ENCODE measurements at regions not wholly inside any gene's neighbourhood (a gene's known extent, or its start where the extent isn't known, plus 50 kb on each side); places are given as distances from the start of the nearest gene placed in this dataset.

DNA sequence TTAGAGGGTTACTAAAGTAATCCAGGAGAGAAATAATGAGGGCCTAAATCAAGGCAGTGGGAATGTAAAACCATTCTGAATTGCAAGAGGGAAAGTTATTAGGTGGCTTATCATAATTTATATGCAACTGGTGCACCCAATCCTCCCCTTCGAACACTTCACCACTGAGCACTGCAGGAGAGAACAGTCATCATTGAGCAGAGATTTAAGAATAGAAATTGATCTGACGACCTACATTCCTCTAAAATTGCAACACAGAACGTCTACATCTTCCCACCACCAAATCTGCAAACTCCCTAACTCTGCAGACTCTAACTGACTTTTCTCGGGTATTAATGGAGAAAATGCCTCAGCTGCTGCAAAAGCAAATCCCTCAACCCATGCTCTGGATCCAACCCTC lies 138.5 kb upstream of the CDH20 start:
- TF ChIP-seq, protein P1, sequence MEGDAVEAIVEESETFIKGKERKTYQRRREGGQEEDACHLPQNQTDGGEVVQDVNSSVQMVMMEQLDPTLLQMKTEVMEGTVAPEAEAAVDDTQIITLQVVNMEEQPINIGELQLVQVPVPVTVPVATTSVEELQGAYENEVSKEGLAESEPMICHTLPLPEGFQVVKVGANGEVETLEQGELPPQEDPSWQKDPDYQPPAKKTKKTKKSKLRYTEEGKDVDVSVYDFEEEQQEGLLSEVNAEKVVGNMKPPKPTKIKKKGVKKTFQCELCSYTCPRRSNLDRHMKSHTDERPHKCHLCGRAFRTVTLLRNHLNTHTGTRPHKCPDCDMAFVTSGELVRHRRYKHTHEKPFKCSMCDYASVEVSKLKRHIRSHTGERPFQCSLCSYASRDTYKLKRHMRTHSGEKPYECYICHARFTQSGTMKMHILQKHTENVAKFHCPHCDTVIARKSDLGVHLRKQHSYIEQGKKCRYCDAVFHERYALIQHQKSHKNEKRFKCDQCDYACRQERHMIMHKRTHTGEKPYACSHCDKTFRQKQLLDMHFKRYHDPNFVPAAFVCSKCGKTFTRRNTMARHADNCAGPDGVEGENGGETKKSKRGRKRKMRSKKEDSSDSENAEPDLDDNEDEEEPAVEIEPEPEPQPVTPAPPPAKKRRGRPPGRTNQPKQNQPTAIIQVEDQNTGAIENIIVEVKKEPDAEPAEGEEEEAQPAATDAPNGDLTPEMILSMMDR (IDR thresholded peaks at IDR 0.05; ENCODE audit: low read length) = no peak
- TF ChIP-seq EZH2 (IDR thresholded peaks at IDR 0.05; ENCODE audit: borderline replicate concordance, low read length) = no peak

Data from OCI-LY1 (cell line).